Posterior vena cava (tissue), 2 donors: ENCODE measurements at regions not wholly inside any gene's neighbourhood (a gene's known extent, or its start where the extent isn't known, plus 50 kb on each side); places are given as distances from the start of the nearest gene placed in this dataset.
"Not testable (repeated sequence)": the region's sequence is repeated elsewhere in the genome, so short reads cannot be mapped to it uniquely, and the experiment has no call there.

ENCODE experiments used
- DNase-seq: peaks from one replicate; pipeline ENCODE4 v3.0.0-alpha.2; 2020; ENCODE audit warnings: low spot score
- intact Hi-C, 2 donors: fragments of 100-400 bp; cut with DNase I; formaldehyde crosslinking; loops; one replicate each; pipeline versions ENCODE4 v1.14.1 to v1.14.2; 2022 to 2023
- donor health status: DM: yes; HTN: yes; CAD: no.
- donor health status: DM: yes; HTN: yes; CAD: no.

- intact Hi-C loops, result no loop called here
Measured at GRCh38 chr6:130494729-130495128, 128.9 kb downstream of the TMEM200A start.

DNA sequence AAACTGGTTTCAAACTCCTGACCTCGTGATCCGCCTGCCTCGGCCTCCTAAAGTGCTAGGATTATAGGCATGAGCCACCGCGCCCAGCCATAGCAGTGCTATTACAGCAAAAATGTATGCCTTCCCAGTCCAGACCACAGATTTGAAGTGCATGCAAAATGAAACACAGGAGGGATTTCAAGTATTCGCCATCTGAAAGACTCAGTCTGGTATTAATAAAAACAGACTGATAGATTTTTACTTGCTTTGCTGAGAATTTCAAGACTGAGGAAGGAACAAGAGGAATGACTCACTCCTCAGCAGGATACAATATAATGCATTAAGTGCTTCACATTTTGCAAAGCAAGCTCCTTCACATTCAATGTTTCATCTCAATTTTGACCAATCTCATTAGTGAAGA is 134.9 kb downstream of the TMEM200A start:
- no peak for DNase-seq
- intact Hi-C loops, result no loop called here

More at GRCh38 chr6:130494729-130495128, 128.9 kb downstream of the TMEM200A start:
- no peak for DNase-seq

- no peak for DNase-seq
- intact Hi-C loops, result no loop called here
Measured at GRCh38 chr6:130503146-130503545, 137.3 kb downstream of the TMEM200A start.

GRCh38 chr6:130505808-130506598 is 140.2 kb downstream of the TMEM200A start:
- DNase-seq, result no peak
- intact Hi-C loops, result no loop called here

DNA sequence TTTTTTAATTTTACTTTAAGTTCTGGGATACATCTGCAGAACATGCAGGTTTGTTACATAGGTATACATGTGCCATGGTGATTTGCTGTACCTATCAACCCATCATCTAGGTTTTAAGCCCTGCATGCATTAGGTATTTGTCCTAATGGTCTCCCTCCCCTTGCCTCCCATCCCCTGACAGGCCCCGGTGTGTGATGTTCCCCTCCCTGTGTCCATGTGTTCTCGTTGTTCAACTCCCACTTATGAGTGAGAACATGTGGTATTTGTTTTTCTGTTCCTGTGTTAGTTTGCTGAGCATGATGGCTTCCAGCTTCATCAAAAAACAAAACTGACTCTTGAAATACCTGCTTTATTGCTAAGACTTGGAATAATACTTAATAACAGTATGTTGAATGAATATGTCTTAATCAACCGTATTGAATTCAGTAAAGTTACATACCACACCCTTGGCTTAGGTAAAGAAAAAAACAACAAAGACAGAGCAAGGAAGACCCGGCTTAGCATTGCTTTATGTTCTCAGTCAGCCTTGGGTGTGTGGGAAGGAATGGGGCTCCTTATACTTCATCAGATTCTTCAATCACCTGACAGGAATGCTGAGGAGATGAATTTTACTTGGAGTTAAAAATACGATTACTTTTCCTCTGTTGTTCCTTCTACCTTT is 141.3 kb downstream of the TMEM200A start:
- intact Hi-C loops, DNase-seq: not testable (repeated sequence)

DNA sequence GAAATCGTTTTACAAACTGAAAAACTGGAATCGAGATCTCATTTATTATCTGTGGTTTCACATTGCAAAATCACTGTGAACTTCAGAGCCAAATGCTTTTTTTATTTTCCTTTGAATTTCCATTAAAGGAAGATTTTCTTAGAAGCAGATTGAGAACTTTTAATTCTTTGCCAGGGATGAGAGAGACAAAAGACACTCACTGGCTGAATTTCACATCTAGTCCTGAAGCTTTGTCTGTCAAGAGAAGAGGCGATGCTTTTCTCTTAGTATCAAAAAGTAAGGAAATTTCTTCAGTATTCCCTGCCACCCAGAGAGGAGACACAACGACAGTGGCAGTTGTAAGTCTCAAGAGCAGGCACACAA is 141.8 kb downstream of the TMEM200A start:
- intact Hi-C loops, result no loop called here
- DNase-seq, result no peak

DNA sequence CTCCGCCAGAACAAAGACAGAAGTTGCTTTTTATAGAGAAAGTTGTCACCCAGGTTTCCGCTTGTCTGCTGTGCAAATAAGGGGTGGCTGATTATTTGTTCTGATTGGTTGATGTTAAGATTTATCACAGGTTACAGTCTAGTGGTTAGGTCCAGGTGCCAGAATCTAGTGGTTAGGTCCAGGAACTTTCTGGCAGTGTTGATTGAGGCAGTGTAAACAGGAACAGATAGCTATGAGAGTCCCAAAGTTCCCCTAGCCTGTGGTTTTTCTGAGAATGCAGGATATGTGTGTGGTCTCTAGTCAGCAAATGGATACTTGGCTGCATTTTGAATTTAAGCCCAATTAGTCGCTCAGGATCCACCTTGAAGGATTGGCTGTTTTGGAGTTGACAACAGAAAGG is 148.0 kb downstream of the TMEM200A start:
- intact Hi-C loops, result no loop called here
- DNase-seq, result no peak

DNA sequence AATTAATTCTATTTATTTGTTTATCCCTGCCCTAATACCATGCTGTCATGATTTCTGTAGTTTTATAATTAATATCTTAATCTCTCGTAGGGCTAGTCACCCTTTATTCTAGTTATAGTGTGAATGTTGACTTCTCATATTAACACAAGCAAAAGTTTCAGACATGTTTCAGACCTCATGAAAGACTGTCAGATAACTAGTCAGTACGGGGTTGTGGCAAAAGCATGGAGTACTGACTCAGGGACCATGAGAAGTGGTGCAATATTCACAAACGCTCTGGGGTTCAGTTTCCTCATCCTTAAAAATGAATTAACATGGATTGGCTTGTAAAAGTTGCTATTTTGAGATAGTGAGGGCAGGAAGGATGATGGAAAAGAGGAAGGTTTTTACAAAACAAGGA is 148.9 kb downstream of the TMEM200A start:
- intact Hi-C loops, result no loop called here
- no peak for DNase-seq

- intact Hi-C loops, result no loop called here
- no peak for DNase-seq
Measured at GRCh38 chr6:130515306-130515705, 149.5 kb downstream of the TMEM200A start.

DNA sequence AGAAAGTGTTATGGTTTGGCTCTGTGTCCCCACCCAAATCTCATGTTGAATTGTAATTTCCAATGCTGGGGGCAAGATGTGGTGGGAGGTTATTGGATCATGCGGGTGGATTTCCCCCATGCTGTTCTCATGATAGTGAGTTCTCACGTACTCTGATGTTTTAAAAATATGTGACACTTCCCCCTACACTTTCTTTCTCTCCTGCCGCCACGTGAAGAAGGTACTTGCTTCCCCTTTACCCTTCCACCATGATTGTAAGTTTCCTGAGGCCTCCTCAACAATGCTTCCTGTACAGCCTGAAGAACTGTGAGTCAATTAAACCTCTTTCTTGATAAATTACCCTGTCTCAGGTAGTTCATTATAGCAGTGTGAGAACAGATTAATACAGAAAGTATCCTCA is 150.8 kb downstream of the TMEM200A start:
- DNase-seq, result no peak
- intact Hi-C loops, result no loop called here

DNA sequence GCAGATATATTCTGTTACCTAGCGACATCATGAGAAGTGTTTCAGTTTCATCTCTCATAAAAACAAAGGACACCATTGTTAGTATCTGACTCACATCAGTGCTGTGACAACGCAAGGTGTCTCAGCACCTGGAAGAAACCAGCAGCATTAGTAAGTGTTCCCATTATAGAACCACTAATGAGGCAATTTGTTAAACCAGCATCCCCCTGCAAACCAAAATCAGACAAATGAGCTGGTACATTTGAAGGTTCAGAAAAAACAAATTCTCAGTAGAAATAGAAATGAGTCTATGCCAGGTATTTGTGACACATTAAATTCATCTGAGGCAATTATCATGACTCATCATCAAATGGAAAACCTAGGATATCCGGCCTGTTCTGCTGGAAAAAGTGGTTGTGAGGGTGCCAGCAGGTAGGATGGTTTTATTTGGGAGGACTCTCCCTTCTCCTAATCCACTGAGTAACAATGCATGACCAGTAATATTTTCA is 151.7 kb downstream of the TMEM200A start:
- no peak for DNase-seq
- intact Hi-C loops, result no loop called here

GRCh38 chr6:130518588-130518987 is 152.8 kb downstream of the TMEM200A start:
- intact Hi-C loops, result no loop called here
- DNase-seq, result no peak

DNA sequence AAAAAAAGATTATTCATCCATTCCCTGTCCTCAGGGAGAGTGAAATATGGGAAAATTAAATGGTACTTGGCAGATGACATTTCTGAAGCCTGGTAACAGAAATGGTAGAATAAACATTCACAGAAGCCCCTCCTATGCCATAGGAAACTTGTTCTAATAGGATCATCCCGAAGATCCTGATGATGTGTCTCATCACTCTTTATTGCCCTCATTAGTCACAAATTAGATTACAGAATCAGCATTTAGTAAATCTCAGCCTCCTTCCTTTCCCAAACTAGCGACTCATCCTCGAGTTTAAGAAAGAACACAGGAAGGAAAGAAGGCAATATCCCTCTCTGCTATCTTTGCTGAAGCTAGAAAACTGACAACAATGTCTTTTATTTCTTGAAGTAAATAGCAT is 154.4 kb downstream of the TMEM200A start:
- DNase-seq, result no peak
- intact Hi-C loops, result no loop called here

- no peak for DNase-seq
Measured at GRCh38 chr6:130520801-130521200, 155.0 kb downstream of the TMEM200A start.

DNA sequence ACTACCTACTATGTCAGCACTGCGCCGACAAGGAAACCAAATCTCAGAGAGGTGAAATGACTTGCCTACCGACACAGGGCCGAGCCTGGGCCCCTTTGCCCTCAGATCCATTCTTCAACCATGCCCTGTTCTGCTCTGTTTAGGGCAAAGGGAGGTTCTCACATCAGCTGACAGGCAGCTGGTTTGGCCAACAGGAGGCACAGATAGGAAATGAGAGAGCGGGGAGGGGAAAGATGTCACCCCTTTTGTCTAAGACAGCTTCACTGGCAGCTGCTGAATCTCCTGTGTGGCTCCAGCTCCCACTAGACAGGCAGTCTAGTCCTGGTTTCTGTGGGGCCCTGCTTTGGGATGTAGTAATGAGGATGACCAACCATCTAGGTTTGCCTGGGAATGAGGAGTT is 158.7 kb downstream of the TMEM200A start:
- DNase-seq, result no peak
- intact Hi-C loops, result no loop called here

More at GRCh38 chr6:130520801-130521200, 155.0 kb downstream of the TMEM200A start:
- intact Hi-C loops, result no loop called here

DNA sequence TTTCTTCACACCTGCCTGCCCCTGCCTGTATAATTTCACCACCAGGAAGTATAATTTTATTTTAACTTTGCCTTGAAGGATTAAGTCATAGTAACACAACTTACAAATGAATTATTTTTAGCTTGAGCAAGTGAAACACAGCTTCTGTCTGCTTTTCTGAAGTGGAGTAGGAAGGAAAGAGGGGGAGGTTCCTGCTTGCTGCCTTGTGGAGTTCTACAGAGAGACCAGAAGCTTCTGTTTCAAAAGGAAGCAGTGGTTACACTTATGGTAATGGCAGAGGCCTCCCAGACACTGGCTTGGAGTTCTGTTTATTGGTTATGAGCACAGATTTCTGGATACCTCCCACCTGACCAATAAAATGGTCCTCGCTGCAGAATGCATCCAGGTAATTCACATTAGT is 159.6 kb downstream of the TMEM200A start:
- intact Hi-C loops, result loop anchor here in 1 of 2 donors (5.0 kb wide), 1 partner anchor 817 kb away; no protein-coding TSS in a partner anchor
- no peak for DNase-seq

DNA sequence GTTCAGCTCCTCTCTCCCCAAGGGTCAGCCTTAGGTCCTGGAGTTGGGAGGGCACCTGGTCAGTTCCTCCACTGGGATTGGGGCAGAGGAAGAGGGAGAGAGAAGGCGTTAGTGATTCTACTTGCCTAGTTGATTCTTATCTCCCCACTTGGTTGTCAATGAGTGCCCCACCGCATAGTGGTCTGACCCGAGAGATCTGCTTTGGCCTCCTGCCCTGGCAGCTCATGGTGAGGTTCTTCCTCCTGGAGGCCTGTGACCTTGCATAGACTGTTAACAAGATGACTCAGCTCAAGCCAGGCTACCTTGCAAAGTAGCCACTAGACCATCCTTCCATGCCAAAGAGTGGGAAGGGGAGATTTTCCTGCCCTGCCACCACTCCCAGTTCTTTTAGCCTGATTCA is 160.6 kb downstream of the TMEM200A start:
- intact Hi-C loops, result loop anchor here in 1 of 2 donors (5.0 kb wide), 1 partner anchor 816 kb away; no protein-coding TSS in a partner anchor
- DNase-seq, result no peak

- intact Hi-C loops, result loop anchor here in 1 of 2 donors (5.0 kb wide), 1 partner anchor 815 kb away; no protein-coding TSS in a partner anchor
- no peak for DNase-seq
Measured at GRCh38 chr6:130527173-130527572, 161.4 kb downstream of the TMEM200A start.

GRCh38 chr6:130529569-130530149 is 163.8 kb downstream of the TMEM200A start:
- no peak for DNase-seq
- intact Hi-C loops, result loop anchor here in 1 of 2 donors (5.0 kb wide), 1 partner anchor 813 kb away; no protein-coding TSS in a partner anchor

- intact Hi-C loops, result no loop called here
Measured at GRCh38 chr6:130534627-130535026, 168.8 kb downstream of the TMEM200A start.

More at GRCh38 chr6:130534627-130535026, 168.8 kb downstream of the TMEM200A start:
- no peak for DNase-seq
